OCI-LY3 (cell line): ENCODE measurements at regions not wholly inside any gene's neighbourhood (a gene's known extent, or its start where the extent isn't known, plus 50 kb on each side); places are given as distances from the start of the nearest gene placed in this dataset.

Experiments
- H2AFZ ChIP-seq: fragments of 200-600, 300-600 bp; shearing (Covaris generic); 2 replicates; pipeline ENCODE4 v1.6.0; 2014; ENCODE audit warnings: antibody characterized with exemption, low read depth, low read length
- H3K27ac ChIP-seq: fragments of 200-600, 300-600 bp; sonication (generic); 2 replicates; pipeline ENCODE4 v1.5.1; 2014; ENCODE audit warnings: mild to moderate bottlenecking, low read length, moderate library complexity, mixed read lengths
- H3K27me3 ChIP-seq: fragments of 200-600, 300-600 bp; sonication (generic); 2 replicates; pipeline ENCODE4 v1.6.1; 2014; ENCODE audit warnings: low read depth, low read length, mixed read lengths
- H3K36me3 ChIP-seq: fragments of 200-600, 300-600 bp; sonication (generic); replicated peaks from 2 replicates; pipeline ENCODE3; 2014; ENCODE audit warnings: low read depth, low read length, mixed read lengths
- H3K4me1 ChIP-seq: fragments of 300-600, 200-600 bp; sonication (generic); 2 replicates; pipeline ENCODE4 v1.6.1; 2014; ENCODE audit warnings: low read length, mixed read lengths
- H3K4me2 ChIP-seq: fragments of 200-600, 300-600 bp; sonication (generic); 2 replicates; pipeline ENCODE4 v1.6.1; 2014; ENCODE audit warnings: low read length, mixed read lengths
- H3K4me3 ChIP-seq: fragments of 300-600, 200-600 bp; sonication (generic); 2 replicates; pipeline ENCODE4 v1.5.1; 2014; ENCODE audit warnings: antibody characterized with exemption, mild to moderate bottlenecking, low read length, moderate library complexity
- H3K79me2 ChIP-seq: fragments of 300-600, 200-600 bp; shearing (Covaris generic); 2 replicates; pipeline ENCODE4 v1.6.1; 2014; ENCODE audit warnings: mild to moderate bottlenecking, low read length, mixed read lengths
- H3K9ac ChIP-seq: fragments of 300-600, 200-600 bp; shearing (Covaris generic); 2 replicates; pipeline ENCODE4 v1.6.0; 2014; ENCODE audit warnings: mild to moderate bottlenecking, low read length, moderate library complexity
- H3K9me3 ChIP-seq: fragments of 200-600, 300-600 bp; shearing (Covaris generic); 2 replicates; pipeline ENCODE4 v1.6.1; 2014; ENCODE audit warnings: low read length, mixed read lengths; ENCODE audit not compliant: insufficient read depth
- H4K20me1 ChIP-seq: fragments of 200-600, 300-600 bp; sonication (generic); 2 replicates; pipeline ENCODE4 v1.6.1; 2016; ENCODE audit warnings: low read length, mixed read lengths; ENCODE audit not compliant: insufficient read depth
- CTCF ChIP-seq: fragments of 200-600, 300-600 bp; sonication (generic); IDR thresholded peaks from 2 replicates; pipeline ENCODE4 v1.5.1; 2014; ENCODE audit warnings: antibody characterized with exemption, low read length, low read depth
- EZH2phosphoT487 ChIP-seq: fragments of 200-600 bp; shearing (Covaris generic); IDR thresholded peaks from 2 replicates; pipeline ENCODE4 v1.6.1; 2018; ENCODE audit warnings: antibody characterized with exemption, mixed run types, low read depth

- Histone ChIP-seq H2AFZ (no peak overlapping the region), H3K4me1 (no peaks in the 10 kb centered on the region), H4K20me1 (no peaks in the 10 kb centered on the region), H3K27me3 (no peaks in the 10 kb centered on the region), H3K9ac (no peak overlapping the region), H3K4me2 (no peak overlapping the region), H3K9me3 (no peaks in the 10 kb centered on the region), H3K36me3 (no peaks in the 10 kb centered on the region), H3K4me3 (no peak overlapping the region), H3K79me2 (no peaks in the 10 kb centered on the region), H3K27ac (no peak overlapping the region)
- TF ChIP-seq CTCF = no peak
- no peak for TF ChIP-seq EZH2phosphoT487
These were observed 60.5 kb upstream of the DPT start for GRCh38 chr1:168789501-168789900.

GRCh38 chr1:168792142-168792541 lies 63.1 kb upstream of the DPT start:
- TF ChIP-seq EZH2phosphoT487 (no peak), CTCF (no peak)
- no peak overlapping the region for H3K4me2 ChIP-seq
- H3K79me2 ChIP-seq = no peaks in the 10 kb centered on the region
- no peak overlapping the region for H3K9ac ChIP-seq
- no peaks in the 10 kb centered on the region for H3K36me3 ChIP-seq
- no peaks in the 10 kb centered on the region for H4K20me1 ChIP-seq
- H3K27ac ChIP-seq = no peak overlapping the region
- no peaks in the 10 kb centered on the region for H3K4me1 ChIP-seq
- H3K4me3 ChIP-seq = no peak overlapping the region
- H3K9me3 ChIP-seq = no peaks in the 10 kb centered on the region
- no peaks in the 10 kb centered on the region for H3K27me3 ChIP-seq
- H2AFZ ChIP-seq = no peak overlapping the region

- H2AFZ ChIP-seq = no peak overlapping the region
- H3K36me3 ChIP-seq = no peaks in the 10 kb centered on the region
- no peaks in the 10 kb centered on the region for H3K4me1 ChIP-seq
- no peaks in the 10 kb centered on the region for H3K9me3 ChIP-seq
- no peaks in the 10 kb centered on the region for H3K79me2 ChIP-seq
- TF ChIP-seq CTCF = no peak
- no peak for TF ChIP-seq EZH2phosphoT487
- H3K4me2 ChIP-seq = no peak overlapping the region
- H3K4me3 ChIP-seq = no peak overlapping the region
- H3K27me3 ChIP-seq = no peaks in the 10 kb centered on the region
- no peak overlapping the region for H3K27ac ChIP-seq
- no peak overlapping the region for H3K9ac ChIP-seq
- no peaks in the 10 kb centered on the region for H4K20me1 ChIP-seq
These were observed 63.7 kb upstream of the DPT start for GRCh38 chr1:168792592-168793125.

- Histone ChIP-seq H3K27me3 (no peaks in the 10 kb centered on the region), H3K79me2 (no peaks in the 10 kb centered on the region)
- no peak for TF ChIP-seq EZH2phosphoT487
- no peak for TF ChIP-seq CTCF
These were observed 65.1 kb upstream of the DPT start for GRCh38 chr1:168794057-168794456.

More at GRCh38 chr1:168794057-168794456, 65.1 kb upstream of the DPT start:
- Histone ChIP-seq H2AFZ (no peak overlapping the region), H3K9ac (no peak overlapping the region), H3K36me3 (no peaks in the 10 kb centered on the region), H3K4me3 (no peak overlapping the region), H3K9me3 (no peaks in the 10 kb centered on the region), H3K4me2 (no peak overlapping the region), H3K4me1 (no peaks in the 10 kb centered on the region), H4K20me1 (no peaks in the 10 kb centered on the region), H3K27ac (no peak overlapping the region)
